ENCODE measurements at regions not wholly inside any gene's neighbourhood (a gene's known extent, or its start where the extent isn't known, plus 50 kb on each side); places are given as distances from the start of the nearest gene placed in this dataset.

GRCh38 chr13:107434347-107434746 is 781.0 kb downstream of the LIG4 start:
- no peak for TF ChIP-seq TCF4 (CRISPR knock-in tag; IDR thresholded peaks at IDR 0.05; ENCODE audit: borderline replicate concordance)
- TF ChIP-seq PPARA (CRISPR knock-in tag; IDR thresholded peaks at IDR 0.05; ENCODE audit: borderline replicate concordance): no peak
- TF ChIP-seq ARNTL (CRISPR knock-in tag; IDR thresholded peaks at IDR 0.05; ENCODE audit: borderline replicate concordance, low read depth): no peak
- no peak for TF ChIP-seq CSRNP3 (CRISPR knock-in tag; IDR thresholded peaks at IDR 0.05)
- TF ChIP-seq ZC3H10 (CRISPR knock-in tag; IDR thresholded peaks at IDR 0.05): no peak
- no peak for TF ChIP-seq ZNF70 (CRISPR knock-in tag; IDR thresholded peaks at IDR 0.05)
- TF ChIP-seq, protein P1, sequence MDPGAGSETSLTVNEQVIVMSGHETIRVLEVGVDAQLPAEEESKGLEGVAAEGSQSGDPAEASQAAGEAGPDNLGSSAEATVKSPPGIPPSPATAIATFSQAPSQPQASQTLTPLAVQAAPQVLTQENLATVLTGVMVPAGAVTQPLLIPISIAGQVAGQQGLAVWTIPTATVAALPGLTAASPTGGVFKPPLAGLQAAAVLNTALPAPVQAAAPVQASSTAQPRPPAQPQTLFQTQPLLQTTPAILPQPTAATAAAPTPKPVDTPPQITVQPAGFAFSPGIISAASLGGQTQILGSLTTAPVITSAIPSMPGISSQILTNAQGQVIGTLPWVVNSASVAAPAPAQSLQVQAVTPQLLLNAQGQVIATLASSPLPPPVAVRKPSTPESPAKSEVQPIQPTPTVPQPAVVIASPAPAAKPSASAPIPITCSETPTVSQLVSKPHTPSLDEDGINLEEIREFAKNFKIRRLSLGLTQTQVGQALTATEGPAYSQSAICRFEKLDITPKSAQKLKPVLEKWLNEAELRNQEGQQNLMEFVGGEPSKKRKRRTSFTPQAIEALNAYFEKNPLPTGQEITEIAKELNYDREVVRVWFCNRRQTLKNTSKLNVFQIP (CRISPR knock-in tag; IDR thresholded peaks at IDR 0.05; ENCODE audit: borderline replicate concordance, low read depth): no peak
- no peak for TF ChIP-seq CSDC2 (CRISPR knock-in tag; IDR thresholded peaks at IDR 0.05)
- TF ChIP-seq ISL1 (CRISPR knock-in tag; IDR thresholded peaks at IDR 0.05): no peak
- TF ChIP-seq OSR1 (CRISPR knock-in tag; IDR thresholded peaks at IDR 0.05): no peak
- no peak for ATAC-seq

DNA sequence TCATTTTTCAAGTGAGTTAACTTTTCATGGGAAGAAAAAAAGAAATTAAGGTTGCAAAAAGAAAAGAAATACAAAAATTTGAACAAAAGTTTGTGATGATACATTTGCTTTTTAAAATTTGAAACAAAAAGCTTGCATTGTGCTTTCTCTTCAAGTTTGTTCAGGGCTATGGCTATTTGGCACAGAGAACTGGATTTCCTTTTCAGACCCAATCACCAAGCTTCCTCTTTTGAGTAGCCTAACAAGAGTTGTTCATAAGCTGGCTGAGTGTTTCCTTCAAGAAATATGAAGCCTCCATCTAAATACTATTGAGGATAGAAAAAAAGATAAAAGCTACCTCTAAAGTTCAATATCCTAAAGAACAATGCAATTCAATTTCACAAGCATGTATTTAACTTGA is 787.8 kb downstream of the LIG4 start:
- TF ChIP-seq RARB (CRISPR knock-in tag; IDR thresholded peaks at IDR 0.05) (no peak), TOX (CRISPR knock-in tag; IDR thresholded peaks at IDR 0.05; ENCODE audit: borderline replicate concordance) (no peak), OSR1 (CRISPR knock-in tag; IDR thresholded peaks at IDR 0.05) (no peak), CSRNP3 (CRISPR knock-in tag; IDR thresholded peaks at IDR 0.05) (no peak), SNAI2 (CRISPR knock-in tag; IDR thresholded peaks at IDR 0.05) (no peak), ZNF565 (CRISPR knock-in tag; conservative IDR thresholded peaks at IDR 0.05; ENCODE audit: low read depth) (no peak), ARNTL (CRISPR knock-in tag; IDR thresholded peaks at IDR 0.05; ENCODE audit: borderline replicate concordance, low read depth) (no peak), PATZ1 (CRISPR knock-in tag; IDR thresholded peaks at IDR 0.05; ENCODE audit: borderline replicate concordance) (no peak), ESRRG (CRISPR knock-in tag; IDR thresholded peaks at IDR 0.05) (no peak), GLIS3 (CRISPR knock-in tag; IDR thresholded peaks at IDR 0.05) (no peak), ZNF70 (CRISPR knock-in tag; IDR thresholded peaks at IDR 0.05) (no peak), CREB5 (CRISPR knock-in tag; IDR thresholded peaks at IDR 0.05; ENCODE audit: low read depth) (no peak), BACH2 (CRISPR knock-in tag; IDR thresholded peaks at IDR 0.05; ENCODE audit: borderline replicate concordance) (no peak), ZC3H10 (CRISPR knock-in tag; IDR thresholded peaks at IDR 0.05) (no peak), ISL1 (CRISPR knock-in tag; IDR thresholded peaks at IDR 0.05) (no peak), CSDC2 (CRISPR knock-in tag; IDR thresholded peaks at IDR 0.05) (no peak), ZFP3 (CRISPR knock-in tag; IDR thresholded peaks at IDR 0.05) (no peak), TCF4 (CRISPR knock-in tag; IDR thresholded peaks at IDR 0.05; ENCODE audit: borderline replicate concordance) (no peak)
- TF ChIP-seq, protein P1 (CRISPR knock-in tag; IDR thresholded peaks at IDR 0.05; ENCODE audit: borderline replicate concordance, low read depth): no peak
- ATAC-seq: no peak

DNA sequence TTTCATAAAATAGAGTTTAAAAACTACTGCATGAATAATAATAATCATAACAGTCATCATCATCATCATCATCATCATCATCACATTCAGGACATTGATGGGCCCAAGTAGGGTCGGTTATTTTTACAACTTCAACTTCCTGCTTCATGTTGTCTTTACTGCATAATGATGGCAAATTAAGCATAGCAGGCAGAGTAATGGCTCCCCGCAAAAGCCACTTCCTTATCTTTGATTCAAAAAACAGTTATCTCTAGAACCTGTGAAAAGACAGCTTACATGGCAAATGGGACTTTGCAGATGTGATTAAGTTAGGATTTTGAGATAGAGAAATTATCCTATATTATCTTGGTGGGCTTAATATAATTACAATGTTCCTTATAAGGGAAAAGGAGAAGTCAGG is 792.9 kb downstream of the LIG4 start:
- ATAC-seq: no peak
- no peak for TF ChIP-seq PPARA (CRISPR knock-in tag; IDR thresholded peaks at IDR 0.05; ENCODE audit: borderline replicate concordance)
- no peak for TF ChIP-seq OSR1 (CRISPR knock-in tag; IDR thresholded peaks at IDR 0.05)
- no peak for TF ChIP-seq BACH2 (CRISPR knock-in tag; IDR thresholded peaks at IDR 0.05; ENCODE audit: borderline replicate concordance)
- no peak for TF ChIP-seq ZNF8 (CRISPR knock-in tag; IDR thresholded peaks at IDR 0.05)
- no peak for TF ChIP-seq ARNTL (CRISPR knock-in tag; IDR thresholded peaks at IDR 0.05; ENCODE audit: borderline replicate concordance, low read depth)
- no peak for TF ChIP-seq ISL1 (CRISPR knock-in tag; IDR thresholded peaks at IDR 0.05)
- no peak for TF ChIP-seq ESRRG (CRISPR knock-in tag; IDR thresholded peaks at IDR 0.05)
- no peak for TF ChIP-seq ZFP3 (CRISPR knock-in tag; IDR thresholded peaks at IDR 0.05)
- TF ChIP-seq, protein P1 (CRISPR knock-in tag; IDR thresholded peaks at IDR 0.05; ENCODE audit: borderline replicate concordance, low read depth): no peak
- no peak for TF ChIP-seq CSDC2 (CRISPR knock-in tag; IDR thresholded peaks at IDR 0.05)
- TF ChIP-seq ZNF70 (CRISPR knock-in tag; IDR thresholded peaks at IDR 0.05): no peak
- TF ChIP-seq SNAI2 (CRISPR knock-in tag; IDR thresholded peaks at IDR 0.05): no peak
- no peak for TF ChIP-seq ZNF565 (CRISPR knock-in tag; conservative IDR thresholded peaks at IDR 0.05; ENCODE audit: low read depth)
